ENCODE measurements at regions not wholly inside any gene's neighbourhood (a gene's known extent, or its start where the extent isn't known, plus 50 kb on each side); places are given as distances from the start of the nearest gene placed in this dataset.

- Histone ChIP-seq H3K27me3 (ENCODE audit: insufficient read depth, low read length) (no peaks in the 10 kb centered on the region), H3K36me3 (ENCODE audit: insufficient read depth, low read length) (no peaks in the 10 kb centered on the region), H2AFZ (ENCODE audit: low read depth, low read length) (no peak overlapping the region), H3K4me3 (ENCODE audit: low read length) (no peak overlapping the region), H3K4me1 (ENCODE audit: insufficient read depth, low read length) (peaks cover 15% of the 10 kb centered on the region), H3K9me3 (ENCODE audit: low read length) (no peaks in the 10 kb centered on the region)
Measured at GRCh38 chr4:169342906-169343564, 72.3 kb upstream of the SH3RF1 start.

DNA sequence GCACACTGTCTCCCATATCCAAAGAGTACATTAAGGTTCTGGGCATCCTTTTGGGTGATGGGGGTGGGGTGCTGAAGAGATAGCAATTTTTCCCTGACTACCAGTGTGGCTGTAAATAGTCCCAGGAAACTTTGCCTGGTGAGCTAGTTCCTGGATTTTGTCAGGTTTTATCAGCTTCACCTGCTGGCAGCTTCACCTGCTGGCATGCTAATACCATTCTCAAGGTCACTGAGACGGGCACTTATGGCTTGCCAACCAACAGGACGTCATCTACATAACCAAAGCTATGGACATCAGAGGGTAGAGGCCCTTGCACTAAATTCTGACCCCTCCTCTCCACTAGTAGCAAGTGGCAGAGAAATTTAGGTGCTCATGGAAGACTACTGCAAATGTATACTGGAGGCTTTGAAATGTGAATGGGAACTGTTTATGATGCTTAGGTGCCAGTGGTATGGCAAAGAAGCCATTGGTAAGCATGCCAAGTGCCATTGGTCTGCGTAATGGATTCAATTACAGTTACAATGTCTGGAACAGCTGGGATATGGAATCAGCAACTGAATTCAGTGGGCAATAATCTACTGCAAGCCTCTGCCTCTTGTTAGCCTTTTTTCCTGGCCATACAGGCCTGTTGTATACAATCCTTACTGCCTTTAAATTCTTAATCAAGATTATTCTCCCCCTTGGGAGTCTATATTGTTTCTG, 71.6 kb upstream of the SH3RF1 start:
- no peak overlapping the region for H3K4me3 ChIP-seq (ENCODE audit: low read length)
- H3K9me3 ChIP-seq (ENCODE audit: low read length): no peaks in the 10 kb centered on the region
- no peaks in the 10 kb centered on the region for H3K27me3 ChIP-seq (ENCODE audit: insufficient read depth, low read length)
- peaks cover 15% of the 10 kb centered on the region for H3K4me1 ChIP-seq (ENCODE audit: insufficient read depth, low read length)
- no peaks in the 10 kb centered on the region for H3K36me3 ChIP-seq (ENCODE audit: insufficient read depth, low read length)
- H2AFZ ChIP-seq (ENCODE audit: low read depth, low read length): no peak overlapping the region

GRCh38 chr4:169341490-169341889, 70.7 kb upstream of the SH3RF1 start:
- peaks cover 15% of the 10 kb centered on the region for H3K4me1 ChIP-seq (ENCODE audit: insufficient read depth, low read length)
- H2AFZ ChIP-seq (ENCODE audit: low read depth, low read length): no peak overlapping the region
- peaks cover under 1% of the 10 kb centered on the region for H3K9me3 ChIP-seq (ENCODE audit: low read length)
- H3K4me3 ChIP-seq (ENCODE audit: low read length): no peak overlapping the region
- no peaks in the 10 kb centered on the region for H3K36me3 ChIP-seq (ENCODE audit: insufficient read depth, low read length)
- no peaks in the 10 kb centered on the region for H3K27me3 ChIP-seq (ENCODE audit: insufficient read depth, low read length)

GRCh38 chr4:169340834-169341233, 70.1 kb upstream of the SH3RF1 start:
- H3K4me1 ChIP-seq (ENCODE audit: insufficient read depth, low read length): peaks cover 11% of the 10 kb centered on the region
- H3K36me3 ChIP-seq (ENCODE audit: insufficient read depth, low read length): no peaks in the 10 kb centered on the region
- H2AFZ ChIP-seq (ENCODE audit: low read depth, low read length): no peak overlapping the region
- no peaks in the 10 kb centered on the region for H3K27me3 ChIP-seq (ENCODE audit: insufficient read depth, low read length)
- no peak overlapping the region for H3K4me3 ChIP-seq (ENCODE audit: low read length)
- H3K9me3 ChIP-seq (ENCODE audit: low read length): peaks cover 3% of the 10 kb centered on the region

DNA sequence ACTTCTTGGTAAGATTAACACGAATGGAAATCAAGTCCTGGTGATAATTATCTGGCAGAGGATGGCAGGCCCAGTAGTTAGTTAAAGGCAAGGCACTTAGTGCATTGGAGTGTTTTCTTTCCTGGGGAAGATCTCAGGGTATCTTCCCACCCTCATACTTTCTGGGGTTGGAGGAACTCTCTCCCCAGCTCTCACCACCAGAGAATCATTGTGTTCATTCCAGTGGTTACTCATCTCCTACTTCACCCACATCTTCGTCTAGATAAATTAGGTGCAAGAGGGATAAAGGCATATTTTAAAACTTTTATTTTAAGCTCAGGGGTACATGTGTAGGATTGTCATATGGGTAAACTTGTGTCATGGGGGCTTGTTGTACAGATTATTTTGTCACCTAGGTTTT, 67.5 kb upstream of the SH3RF1 start:
- H3K9me3 ChIP-seq (ENCODE audit: low read length): peaks cover 3% of the 10 kb centered on the region
- no peaks in the 10 kb centered on the region for H3K36me3 ChIP-seq (ENCODE audit: insufficient read depth, low read length)
- no peak overlapping the region for H3K4me3 ChIP-seq (ENCODE audit: low read length)
- H3K4me1 ChIP-seq (ENCODE audit: insufficient read depth, low read length): no peaks in the 10 kb centered on the region
- H3K27me3 ChIP-seq (ENCODE audit: insufficient read depth, low read length): no peaks in the 10 kb centered on the region
- no peak overlapping the region for H2AFZ ChIP-seq (ENCODE audit: low read depth, low read length)

- no peak overlapping the region for H3K4me3 ChIP-seq (ENCODE audit: low read length)
- H3K9me3 ChIP-seq (ENCODE audit: low read length): peaks cover 3% of the 10 kb centered on the region
- no peaks in the 10 kb centered on the region for H3K36me3 ChIP-seq (ENCODE audit: insufficient read depth, low read length)
Measured at GRCh38 chr4:169337510-169337909, 66.8 kb upstream of the SH3RF1 start.

DNA sequence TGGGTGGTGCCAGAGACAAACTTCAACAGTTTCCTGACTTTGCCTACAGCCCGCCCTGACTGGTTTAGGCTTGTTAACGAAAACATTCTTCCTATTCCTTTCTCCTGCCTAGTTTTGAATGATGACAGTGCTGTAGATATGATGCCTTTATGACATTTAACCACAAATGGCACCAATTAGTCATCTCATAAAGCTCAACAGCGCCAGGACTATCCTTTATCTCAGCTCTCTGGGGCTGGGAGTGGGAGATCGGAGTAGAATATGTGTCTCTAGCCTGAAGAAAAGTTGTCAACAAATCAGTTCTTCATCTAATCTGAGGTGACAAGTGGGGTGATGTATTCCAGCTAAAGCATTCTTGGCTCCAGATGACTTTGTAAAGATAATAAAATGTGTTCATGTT, 64.6 kb upstream of the SH3RF1 start:
- peak overlapping the region; percentile 5 for H2AFZ ChIP-seq (ENCODE audit: low read depth, low read length)

More at GRCh38 chr4:169337510-169337909, 66.8 kb upstream of the SH3RF1 start:
- no peaks in the 10 kb centered on the region for H3K27me3 ChIP-seq (ENCODE audit: insufficient read depth, low read length)
- H3K4me1 ChIP-seq (ENCODE audit: insufficient read depth, low read length): no peaks in the 10 kb centered on the region
- H2AFZ ChIP-seq (ENCODE audit: low read depth, low read length): no peak overlapping the region

DNA sequence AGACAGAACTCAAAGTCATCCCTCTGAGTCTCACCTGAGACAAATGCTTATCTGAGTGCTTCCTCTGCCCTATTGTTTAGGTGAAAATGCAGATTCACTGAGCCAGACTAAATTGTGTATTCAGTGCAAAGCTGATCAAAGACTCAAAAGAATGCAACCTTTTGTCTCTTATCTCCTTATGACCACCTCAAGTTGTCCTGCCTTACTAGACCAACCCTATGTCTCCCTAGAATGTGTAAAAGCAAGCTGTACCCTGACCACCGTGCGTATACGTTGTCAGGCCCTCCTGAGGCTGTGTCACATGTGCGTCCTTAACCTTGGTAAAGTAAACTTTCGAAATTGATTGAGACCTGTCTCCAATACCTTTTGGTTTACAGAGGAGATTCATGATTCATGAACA, 63.6 kb upstream of the SH3RF1 start:
- Histone ChIP-seq H2AFZ (ENCODE audit: low read depth, low read length) (peak overlapping the region; percentile 5), H3K9me3 (ENCODE audit: low read length) (peaks cover 3% of the 10 kb centered on the region), H3K4me3 (ENCODE audit: low read length) (no peak overlapping the region), H3K36me3 (ENCODE audit: insufficient read depth, low read length) (no peaks in the 10 kb centered on the region), H3K4me1 (ENCODE audit: insufficient read depth, low read length) (no peaks in the 10 kb centered on the region), H3K27me3 (ENCODE audit: insufficient read depth, low read length) (no peaks in the 10 kb centered on the region)

More for the DNA sequence above, 64.6 kb upstream of the SH3RF1 start:
- Histone ChIP-seq H3K4me1 (ENCODE audit: insufficient read depth, low read length) (no peaks in the 10 kb centered on the region), H3K9me3 (ENCODE audit: low read length) (peaks cover 3% of the 10 kb centered on the region), H3K4me3 (ENCODE audit: low read length) (no peak overlapping the region), H3K27me3 (ENCODE audit: insufficient read depth, low read length) (no peaks in the 10 kb centered on the region), H3K36me3 (ENCODE audit: insufficient read depth, low read length) (no peaks in the 10 kb centered on the region)

DNA sequence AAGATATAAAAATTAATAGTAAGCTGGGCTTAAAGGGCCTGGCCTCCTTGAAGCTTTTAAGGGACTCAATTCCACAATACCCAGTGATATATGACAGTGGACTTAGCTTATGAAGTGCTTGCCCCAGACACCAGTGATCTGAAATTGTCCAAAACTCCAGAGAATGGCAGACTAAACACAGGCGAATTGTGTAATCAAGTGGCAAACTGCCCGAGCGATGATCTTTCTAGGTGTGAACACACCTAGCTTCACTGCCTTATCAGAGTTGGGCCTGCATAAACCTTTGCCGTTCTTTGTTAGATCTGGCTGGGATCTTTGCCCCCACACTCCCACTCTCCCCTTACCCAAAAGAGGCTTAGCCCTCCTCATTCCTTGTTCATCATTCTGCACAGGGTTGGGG, 62.5 kb upstream of the SH3RF1 start:
- Histone ChIP-seq H2AFZ (ENCODE audit: low read depth, low read length) (no peak overlapping the region), H3K36me3 (ENCODE audit: insufficient read depth, low read length) (no peaks in the 10 kb centered on the region), H3K4me3 (ENCODE audit: low read length) (no peak overlapping the region), H3K4me1 (ENCODE audit: insufficient read depth, low read length) (no peaks in the 10 kb centered on the region), H3K27me3 (ENCODE audit: insufficient read depth, low read length) (no peaks in the 10 kb centered on the region), H3K9me3 (ENCODE audit: low read length) (peaks cover 3% of the 10 kb centered on the region)

- no peak overlapping the region for H2AFZ ChIP-seq (ENCODE audit: low read depth, low read length)
Measured at GRCh38 chr4:169332583-169332982, 61.8 kb upstream of the SH3RF1 start.

GRCh38 chr4:169330811-169331210, 60.1 kb upstream of the SH3RF1 start:
- Histone ChIP-seq H3K36me3 (ENCODE audit: insufficient read depth, low read length) (no peaks in the 10 kb centered on the region), H3K4me1 (ENCODE audit: insufficient read depth, low read length) (no peaks in the 10 kb centered on the region), H3K4me3 (ENCODE audit: low read length) (no peak overlapping the region), H2AFZ (ENCODE audit: low read depth, low read length) (no peak overlapping the region), H3K27me3 (ENCODE audit: insufficient read depth, low read length) (no peaks in the 10 kb centered on the region), H3K9me3 (ENCODE audit: low read length) (no peaks in the 10 kb centered on the region)

More at GRCh38 chr4:169332583-169332982, 61.8 kb upstream of the SH3RF1 start:
- H3K4me3 ChIP-seq (ENCODE audit: low read length): no peak overlapping the region
- H3K4me1 ChIP-seq (ENCODE audit: insufficient read depth, low read length): no peaks in the 10 kb centered on the region
- no peaks in the 10 kb centered on the region for H3K36me3 ChIP-seq (ENCODE audit: insufficient read depth, low read length)
- H3K9me3 ChIP-seq (ENCODE audit: low read length): peaks cover 3% of the 10 kb centered on the region
- H3K27me3 ChIP-seq (ENCODE audit: insufficient read depth, low read length): no peaks in the 10 kb centered on the region

GRCh38 chr4:169330095-169330494, 59.3 kb upstream of the SH3RF1 start:
- no peaks in the 10 kb centered on the region for H3K36me3 ChIP-seq (ENCODE audit: insufficient read depth, low read length)
- H2AFZ ChIP-seq (ENCODE audit: low read depth, low read length): no peak overlapping the region
- no peaks in the 10 kb centered on the region for H3K27me3 ChIP-seq (ENCODE audit: insufficient read depth, low read length)
- peaks cover 2% of the 10 kb centered on the region for H3K9me3 ChIP-seq (ENCODE audit: low read length)
- H3K4me3 ChIP-seq (ENCODE audit: low read length): no peak overlapping the region
- H3K4me1 ChIP-seq (ENCODE audit: insufficient read depth, low read length): no peaks in the 10 kb centered on the region

DNA sequence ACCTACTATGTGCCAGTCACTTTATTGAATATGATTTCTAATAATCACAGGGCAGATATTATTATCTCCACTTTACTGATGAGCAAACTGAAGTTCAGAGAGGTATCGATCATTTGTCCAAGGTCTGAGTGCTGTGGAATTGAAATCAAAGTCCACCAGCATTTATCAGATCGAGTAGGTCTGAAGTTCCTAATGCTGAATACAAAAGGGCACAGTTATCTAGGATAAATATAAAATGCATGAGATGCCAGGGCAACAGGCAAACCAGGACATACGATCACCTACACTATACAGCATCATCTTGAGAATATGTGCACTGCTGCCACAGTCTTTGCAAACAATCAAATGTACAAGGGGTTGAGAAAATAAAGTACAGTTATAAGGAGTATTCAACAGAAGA, 57.2 kb upstream of the SH3RF1 start:
- Histone ChIP-seq H3K9me3 (ENCODE audit: low read length) (peaks cover 2% of the 10 kb centered on the region), H3K4me1 (ENCODE audit: insufficient read depth, low read length) (no peaks in the 10 kb centered on the region)

More for the DNA sequence above, 57.2 kb upstream of the SH3RF1 start:
- Histone ChIP-seq H3K27me3 (ENCODE audit: insufficient read depth, low read length) (no peaks in the 10 kb centered on the region), H2AFZ (ENCODE audit: low read depth, low read length) (no peak overlapping the region), H3K4me3 (ENCODE audit: low read length) (no peak overlapping the region), H3K36me3 (ENCODE audit: insufficient read depth, low read length) (no peaks in the 10 kb centered on the region)

All from neuron (in vitro differentiated cells).